ENCODE measurements at regions not wholly inside any gene's neighbourhood (a gene's known extent, or its start where the extent isn't known, plus 50 kb on each side); places are given as distances from the start of the nearest gene placed in this dataset.
"Not testable (repeated sequence)": the region's sequence is repeated elsewhere in the genome, so short reads cannot be mapped to it uniquely, and the experiment has no call there.

- no peaks in the 10 kb centered on the region for H3K27me3 ChIP-seq (ENCODE audit: insufficient read depth, low read length, poor library complexity, severe bottlenecking)
- no peaks in the 10 kb centered on the region for H3K9me3 ChIP-seq (ENCODE audit: insufficient read depth, low read depth, low read length)
- H3K9me2 ChIP-seq (replicated peaks; ENCODE audit: low read depth, low read length), result no peaks in the 10 kb centered on the region
- H2AFZ ChIP-seq (ENCODE audit: low read length), result no peak overlapping the region
- H3K4me1 ChIP-seq (ENCODE audit: insufficient read depth, low read length, poor library complexity, severe bottlenecking), result peaks cover 11% of the 10 kb centered on the region
- H4K20me1 ChIP-seq (ENCODE audit: insufficient read depth, low read length, poor library complexity, severe bottlenecking), result no peaks in the 10 kb centered on the region
- no peaks in the 10 kb centered on the region for H3K36me3 ChIP-seq (ENCODE audit: insufficient read depth, low read length)
- no peaks in the 10 kb centered on the region for H3F3A ChIP-seq (ENCODE audit: low read depth)
- H3K4me3 ChIP-seq (ENCODE audit: low read length, poor library complexity, severe bottlenecking), result no peak overlapping the region
- no peak overlapping the region for H3K4me2 ChIP-seq (ENCODE audit: low read depth, low read length, poor library complexity, severe bottlenecking)
- no peak overlapping the region for H3K9ac ChIP-seq (ENCODE audit: low read depth, low read length, poor library complexity, severe bottlenecking)
- H3K79me2 ChIP-seq (ENCODE audit: insufficient read depth, low read length), result no peaks in the 10 kb centered on the region
- TF ChIP-seq CTCF (conservative IDR thresholded peaks at IDR 0.05; ENCODE audit: low read length), result no peak
These were observed 61.7 kb upstream of the SMURF2 start for GRCh38 chr17:64723781-64724180.

GRCh38 chr17:64721556-64721955, 59.4 kb upstream of the SMURF2 start:
- not testable (repeated sequence) for H3K4me2 ChIP-seq (ENCODE audit: low read depth, low read length, poor library complexity, severe bottlenecking)

GRCh38 chr17:64720253-64720652, 58.1 kb upstream of the SMURF2 start:
- not testable (repeated sequence) for H3K79me2 ChIP-seq (ENCODE audit: insufficient read depth, low read length); H3K36me3 ChIP-seq (ENCODE audit: insufficient read depth, low read length); H3K9ac ChIP-seq (ENCODE audit: low read depth, low read length, poor library complexity, severe bottlenecking); H3K27me3 ChIP-seq (ENCODE audit: insufficient read depth, low read length, poor library complexity, severe bottlenecking); H3K4me3 ChIP-seq (ENCODE audit: low read length, poor library complexity, severe bottlenecking); H2AFZ ChIP-seq (ENCODE audit: low read length); H4K20me1 ChIP-seq (ENCODE audit: insufficient read depth, low read length, poor library complexity, severe bottlenecking); H3K9me3 ChIP-seq (ENCODE audit: insufficient read depth, low read depth, low read length); H3K4me2 ChIP-seq (ENCODE audit: low read depth, low read length, poor library complexity, severe bottlenecking); H3K9me2 ChIP-seq (replicated peaks; ENCODE audit: low read depth, low read length); H3F3A ChIP-seq (ENCODE audit: low read depth)
- H3K4me1 ChIP-seq (ENCODE audit: insufficient read depth, low read length, poor library complexity, severe bottlenecking), result peaks cover 22% of the 10 kb centered on the region

More at GRCh38 chr17:64721556-64721955, 59.4 kb upstream of the SMURF2 start:
- not testable (repeated sequence) for H3K79me2 ChIP-seq (ENCODE audit: insufficient read depth, low read length); H2AFZ ChIP-seq (ENCODE audit: low read length); H3K9me3 ChIP-seq (ENCODE audit: insufficient read depth, low read depth, low read length); H4K20me1 ChIP-seq (ENCODE audit: insufficient read depth, low read length, poor library complexity, severe bottlenecking); H3F3A ChIP-seq (ENCODE audit: low read depth); H3K9me2 ChIP-seq (replicated peaks; ENCODE audit: low read depth, low read length); H3K36me3 ChIP-seq (ENCODE audit: insufficient read depth, low read length); H3K9ac ChIP-seq (ENCODE audit: low read depth, low read length, poor library complexity, severe bottlenecking); H3K4me3 ChIP-seq (ENCODE audit: low read length, poor library complexity, severe bottlenecking); H3K27me3 ChIP-seq (ENCODE audit: insufficient read depth, low read length, poor library complexity, severe bottlenecking)
- peaks cover 19% of the 10 kb centered on the region for H3K4me1 ChIP-seq (ENCODE audit: insufficient read depth, low read length, poor library complexity, severe bottlenecking)

- not testable (repeated sequence) for H3K27me3 ChIP-seq (ENCODE audit: insufficient read depth, low read length, poor library complexity, severe bottlenecking); H3K36me3 ChIP-seq (ENCODE audit: insufficient read depth, low read length); H3K4me2 ChIP-seq (ENCODE audit: low read depth, low read length, poor library complexity, severe bottlenecking); H4K20me1 ChIP-seq (ENCODE audit: insufficient read depth, low read length, poor library complexity, severe bottlenecking); H3K9ac ChIP-seq (ENCODE audit: low read depth, low read length, poor library complexity, severe bottlenecking); H3K9me2 ChIP-seq (replicated peaks; ENCODE audit: low read depth, low read length); H3K79me2 ChIP-seq (ENCODE audit: insufficient read depth, low read length); H3F3A ChIP-seq (ENCODE audit: low read depth); H3K9me3 ChIP-seq (ENCODE audit: insufficient read depth, low read depth, low read length); H3K4me3 ChIP-seq (ENCODE audit: low read length, poor library complexity, severe bottlenecking); H2AFZ ChIP-seq (ENCODE audit: low read length)
- H3K4me1 ChIP-seq (ENCODE audit: insufficient read depth, low read length, poor library complexity, severe bottlenecking), result peaks cover 27% of the 10 kb centered on the region
These were observed 57.4 kb upstream of the SMURF2 start for GRCh38 chr17:64719517-64719916.

- not testable (repeated sequence) for H3K9me3 ChIP-seq (ENCODE audit: insufficient read depth, low read depth, low read length); H3K36me3 ChIP-seq (ENCODE audit: insufficient read depth, low read length); H3K4me3 ChIP-seq (ENCODE audit: low read length, poor library complexity, severe bottlenecking); H4K20me1 ChIP-seq (ENCODE audit: insufficient read depth, low read length, poor library complexity, severe bottlenecking); H3K79me2 ChIP-seq (ENCODE audit: insufficient read depth, low read length); H3K9ac ChIP-seq (ENCODE audit: low read depth, low read length, poor library complexity, severe bottlenecking); H3F3A ChIP-seq (ENCODE audit: low read depth); H3K27me3 ChIP-seq (ENCODE audit: insufficient read depth, low read length, poor library complexity, severe bottlenecking); H2AFZ ChIP-seq (ENCODE audit: low read length); H3K4me2 ChIP-seq (ENCODE audit: low read depth, low read length, poor library complexity, severe bottlenecking); H3K9me2 ChIP-seq (replicated peaks; ENCODE audit: low read depth, low read length)
- H3K4me1 ChIP-seq (ENCODE audit: insufficient read depth, low read length, poor library complexity, severe bottlenecking), result peaks cover 29% of the 10 kb centered on the region
These were observed 56.7 kb upstream of the SMURF2 start for GRCh38 chr17:64718816-64719215.

Measured in Loucy (cell line).